ENCODE measurements at regions not wholly inside any gene's neighbourhood (a gene's known extent, or its start where the extent isn't known, plus 50 kb on each side); places are given as distances from the start of the nearest gene placed in this dataset.

- TF ChIP-seq CTCF (conservative IDR thresholded peaks at IDR 0.05; ENCODE audit: low read length) (no peak), EZH2phosphoT487 (IDR thresholded peaks at IDR 0.05; ENCODE audit: borderline replicate concordance, low read depth, low read length) (no peak)
Observed at GRCh38 chr13:105445796-105446195, 1089.7 kb downstream of the EFNB2 start.

Data from OCI-LY7 (cell line).